Tibial nerve (tissue), 4 donors: ENCODE measurements at regions not wholly inside any gene's neighbourhood (a gene's known extent, or its start where the extent isn't known, plus 50 kb on each side); places are given as distances from the start of the nearest gene placed in this dataset.

Experiments
- DNase-seq, 2 donors: peaks; one replicate each; pipeline ENCODE4 v3.0.0-alpha.2; 2019; ENCODE audit warnings: low spot score in 2 of 2
- H3K27ac ChIP-seq, 4 donors: fragments of 200-600 bp; sonication (generic) in 3 of 4; one replicate each; pipeline ENCODE4 v1.5.1; 2017 to 2019; ENCODE audit warnings: mild to moderate bottlenecking in 1 of 4
- H3K27me3 ChIP-seq, 2 donors: fragments of 200-600 bp; sonication (generic) in 1 of 2; one replicate each; pipeline versions ENCODE4 v1.5.1 to v1.6.0; 2017 to 2019
- H3K36me3 ChIP-seq, 3 donors: fragments of 200-600 bp; sonication (generic); one replicate each; pipeline ENCODE4 v1.5.1; 2018 to 2019
- H3K4me1 ChIP-seq, 4 donors: fragments of 200-600 bp; sonication (generic) in 3 of 4; one replicate each; pipeline ENCODE4 v1.5.1; 2017 to 2019
- H3K4me3 ChIP-seq, 4 donors: fragments of 200-600 bp; sonication (generic) in 3 of 4; one replicate each; pipeline ENCODE4 v1.5.1; 2017 to 2019; ENCODE audit warnings: mild to moderate bottlenecking in 1 of 4, moderate library complexity in 1 of 4
- H3K9me3 ChIP-seq, 4 donors: fragments of 200-600 bp; sonication (generic) in 3 of 4; one replicate each; pipeline ENCODE4 v1.5.1; 2017 to 2019
- CTCF ChIP-seq, 5 experiments: fragments of 200-600 bp in 3 of 5; fragments of 450-650 bp in 2 of 5; sonication (generic) in 3 of 5; IDR thresholded peaks; one replicate each; pipeline ENCODE4 v1.5.1; 2016 to 2019; ENCODE audit warnings: antibody characterized with exemption in 5 of 5, mild to moderate bottlenecking in 3 of 5, moderate library complexity in 2 of 5
- EP300 ChIP-seq, 2 donors: sonication (generic); formaldehyde crosslinking; IDR thresholded peaks; one replicate each; pipeline ENCODE4 v1.6.1; 2017; ENCODE audit warnings: antibody characterized with exemption in 2 of 2, mild to moderate bottlenecking in 1 of 2
- POLR2A ChIP-seq, 2 donors: fragments of 450-650 bp; IDR thresholded peaks; one replicate each; pipeline ENCODE4 v1.6.1; 2017; ENCODE audit warnings: antibody characterized with exemption in 2 of 2, mild to moderate bottlenecking in 2 of 2, moderate library complexity in 2 of 2
- WGBS, 2 donors: methylation state at CpG; one replicate each; pipeline ENCODE4 v1.1.5; 2018; 5-methylcytosine and 5-hydroxymethylcytosine counted together

GRCh38 chr2:146189541-146189940 is 1655.3 kb upstream of the ACVR2A start:
- no peaks in the 10 kb centered on the region for H3K36me3 ChIP-seq
- no peak for TF ChIP-seq POLR2A (IDR thresholded peaks at IDR 0.05)
- TF ChIP-seq EP300 (IDR thresholded peaks at IDR 0.05) = no peak
- TF ChIP-seq CTCF (IDR thresholded peaks at IDR 0.05) = no peak
- no peak overlapping the region for H3K4me3 ChIP-seq
- no peaks in the 10 kb centered on the region for H3K27me3 ChIP-seq
- DNase-seq = no peak
- H3K27ac ChIP-seq = no peak overlapping the region
- no peaks in the 10 kb centered on the region for H3K4me1 ChIP-seq
- H3K9me3 ChIP-seq = no peaks in the 10 kb centered on the region

DNA sequence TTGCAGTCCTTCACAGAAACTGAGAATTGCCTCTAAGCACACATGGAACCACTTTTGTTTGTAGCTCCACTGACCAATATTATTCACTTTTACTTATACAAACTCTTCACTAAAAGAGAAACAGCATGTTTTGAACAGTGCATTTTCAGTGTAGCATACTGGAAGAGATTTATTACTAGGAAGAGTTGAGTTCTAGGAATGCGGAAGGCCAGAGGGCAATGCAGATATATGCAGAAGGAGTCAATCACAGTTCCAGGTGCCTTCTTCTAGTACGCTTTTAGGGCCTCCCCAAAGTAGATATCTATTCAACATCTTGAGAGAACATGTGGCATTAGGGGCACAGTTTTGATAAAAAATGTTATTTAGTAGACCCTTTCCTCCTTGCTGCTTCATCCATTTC is 1654.0 kb upstream of the ZEB2 start:
- no peak overlapping the region for H3K4me3 ChIP-seq
- no peaks in the 10 kb centered on the region for H3K36me3 ChIP-seq
- no peaks in the 10 kb centered on the region for H3K27me3 ChIP-seq
- peaks cover 0 to 17% (median 5%) of the 10 kb centered on the region in 4 donors for H3K9me3 ChIP-seq
- WGBS, 2 donors = 93 to 94% methylated on average over 2 of the region's 2 CpGs
- no peak for DNase-seq
- H3K4me1 ChIP-seq = no peaks in the 10 kb centered on the region
- H3K27ac ChIP-seq = no peak overlapping the region
- TF ChIP-seq CTCF (IDR thresholded peaks at IDR 0.05) = no peak

DNA sequence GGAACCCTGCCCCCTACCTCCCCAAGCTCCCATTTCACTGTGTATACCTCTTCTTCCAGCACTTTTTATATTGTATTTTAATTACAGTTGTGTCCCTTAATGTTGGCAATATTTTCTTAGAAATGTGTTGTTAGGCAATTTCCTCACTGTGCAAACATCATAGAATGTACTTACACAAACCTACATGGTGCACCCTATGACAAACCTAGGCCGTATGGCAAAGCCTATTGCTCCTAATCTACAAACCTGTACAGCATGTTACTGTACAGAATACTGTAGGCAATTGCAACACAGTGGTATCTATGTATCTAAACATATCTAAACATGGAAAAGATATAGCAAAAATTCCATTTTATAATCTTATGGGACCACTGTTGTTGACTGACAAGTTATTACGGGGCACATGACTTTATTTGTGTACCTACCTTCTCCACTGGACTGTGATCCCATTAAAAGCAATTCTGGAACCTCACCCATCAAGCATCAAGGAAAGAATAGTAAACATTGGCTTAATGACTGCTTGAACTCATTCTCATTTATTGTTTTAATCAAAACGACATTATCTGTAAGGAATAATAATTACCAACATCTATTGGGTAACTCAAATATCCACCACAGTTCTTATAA is 1641.5 kb upstream of the ZEB2 start:
- no peak overlapping the region for H3K4me3 ChIP-seq
- no peak for DNase-seq
- 63 to 76% methylated on average over 3 of the region's 3 CpGs for WGBS, 2 donors
- no peaks in the 10 kb centered on the region for H3K27me3 ChIP-seq
- H3K27ac ChIP-seq = no peak overlapping the region
- TF ChIP-seq EP300 (IDR thresholded peaks at IDR 0.05) (no peak), POLR2A (IDR thresholded peaks at IDR 0.05) (no peak), CTCF (IDR thresholded peaks at IDR 0.05) (no peak)
- H3K4me1 ChIP-seq = no peaks in the 10 kb centered on the region
- no peaks in the 10 kb centered on the region for H3K9me3 ChIP-seq
- H3K36me3 ChIP-seq = no peaks in the 10 kb centered on the region

GRCh38 chr2:146158072-146158674 is 1638.3 kb upstream of the ZEB2 start:
- Histone ChIP-seq H3K27ac (no peak overlapping the region), H3K4me1 (no peaks in the 10 kb centered on the region), H3K9me3 (no peaks in the 10 kb centered on the region), H3K4me3 (no peak overlapping the region), H3K36me3 (no peaks in the 10 kb centered on the region), H3K27me3 (no peaks in the 10 kb centered on the region)
- no peak for DNase-seq
- TF ChIP-seq CTCF (IDR thresholded peaks at IDR 0.05) (no peak), POLR2A (IDR thresholded peaks at IDR 0.05) (no peak), EP300 (IDR thresholded peaks at IDR 0.05) (no peak)
- 93 to 97% methylated on average over 3 of the region's 3 CpGs for WGBS, 2 donors

DNA sequence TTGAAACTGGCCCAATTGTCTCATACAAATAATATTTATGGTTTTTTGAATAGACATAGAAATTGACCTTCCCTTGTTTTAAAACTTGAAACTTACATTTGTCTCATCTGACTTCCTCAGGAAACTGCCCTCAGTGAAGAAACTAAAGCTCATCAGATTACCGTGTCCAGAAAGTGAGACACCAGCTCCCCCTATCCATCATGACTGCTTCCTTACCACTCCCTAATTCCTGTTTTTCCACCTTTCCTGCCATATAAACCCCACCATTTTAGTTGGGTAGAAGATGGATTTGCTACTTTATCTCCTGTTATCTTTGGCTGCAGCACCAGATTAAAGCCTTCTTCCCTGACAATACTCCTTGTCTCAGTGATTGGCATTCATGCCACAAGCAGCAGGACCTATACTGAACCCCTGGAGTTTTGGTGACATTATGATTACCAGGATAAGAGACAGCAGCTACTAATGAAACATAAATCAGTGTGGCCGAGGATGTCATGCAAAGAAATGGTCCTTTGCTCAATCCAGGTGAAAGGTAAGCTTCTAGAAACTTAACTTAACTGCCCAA is 1627.6 kb upstream of the ZEB2 start:
- Histone ChIP-seq H3K27ac (no peak overlapping the region), H3K27me3 (no peaks in the 10 kb centered on the region), H3K9me3 (peaks cover 0 to 3% (median 0%) of the 10 kb centered on the region in 4 donors), H3K36me3 (no peaks in the 10 kb centered on the region), H3K4me1 (peaks cover 0 to 3% (median 0%) of the 10 kb centered on the region in 4 donors), H3K4me3 (no peak overlapping the region)
- no peak for DNase-seq
- no peak for TF ChIP-seq CTCF (IDR thresholded peaks at IDR 0.05)
- no peak for TF ChIP-seq EP300 (IDR thresholded peaks at IDR 0.05)
- no peak for TF ChIP-seq POLR2A (IDR thresholded peaks at IDR 0.05)
- 83 to 88% methylated on average over 2 of the region's 2 CpGs for WGBS, 2 donors
